Muscle layer of duodenum (tissue), 2 donors: ENCODE measurements at regions not wholly inside any gene's neighbourhood (a gene's known extent, or its start where the extent isn't known, plus 50 kb on each side); places are given as distances from the start of the nearest gene placed in this dataset.

Experiments
- H3K27ac ChIP-seq: one replicate; pipeline ENCODE4 v1.7.0; 2013; ENCODE audit warnings: mild to moderate bottlenecking, low read length
- H3K27me3 ChIP-seq: one replicate; pipeline ENCODE4 v1.7.0; 2013; ENCODE audit warnings: low read depth, mild to moderate bottlenecking, control low read depth, low read length
- H3K36me3 ChIP-seq, 2 donors: one replicate each; pipeline ENCODE4 v1.7.0; 2013; ENCODE audit warnings: low read length in 2 of 2, control low read depth in 1 of 2, mild to moderate bottlenecking in 1 of 2; ENCODE audit not compliant: insufficient read depth in 2 of 2, control insufficient read depth in 1 of 2
- H3K4me1 ChIP-seq, 2 donors: one replicate each; pipeline ENCODE4 v1.7.0; 2013; ENCODE audit warnings: low read length in 2 of 2, mild to moderate bottlenecking in 2 of 2, control low read depth in 1 of 2, moderate library complexity in 1 of 2; ENCODE audit not compliant: insufficient read depth in 2 of 2, control insufficient read depth in 1 of 2
- H3K4me3 ChIP-seq, 2 donors: one replicate each; pipeline ENCODE4 v1.7.0; 2013; ENCODE audit warnings: low read length in 2 of 2, low read depth in 1 of 2, mild to moderate bottlenecking in 1 of 2
- H3K9me3 ChIP-seq, 2 donors: one replicate each; pipeline ENCODE4 v1.7.0; 2013; ENCODE audit warnings: low read length in 2 of 2, control low read depth in 1 of 2, mild to moderate bottlenecking in 1 of 2; ENCODE audit not compliant: control insufficient read depth in 1 of 2
- donor health status: healthy.

- H3K36me3 ChIP-seq = no peaks in the 10 kb centered on the region
- no peak overlapping the region for H3K27ac ChIP-seq
- no peaks in the 10 kb centered on the region for H3K9me3 ChIP-seq
- no peaks in the 10 kb centered on the region for H3K27me3 ChIP-seq
- no peaks in the 10 kb centered on the region for H3K4me1 ChIP-seq
- no peak overlapping the region for H3K4me3 ChIP-seq
These were observed 305.3 kb upstream of the DDHD1 start for GRCh38 chr14:53458368-53458814.

GRCh38 chr14:53456931-53457330 is 303.8 kb upstream of the DDHD1 start:
- Histone ChIP-seq H3K36me3 (no peaks in the 10 kb centered on the region), H3K9me3 (no peaks in the 10 kb centered on the region), H3K4me1 (no peaks in the 10 kb centered on the region), H3K27me3 (no peaks in the 10 kb centered on the region), H3K4me3 (no peak overlapping the region), H3K27ac (no peak overlapping the region)

- no peak overlapping the region for H3K4me3 ChIP-seq
- no peak overlapping the region for H3K27ac ChIP-seq
- no peaks in the 10 kb centered on the region for H3K36me3 ChIP-seq
- H3K27me3 ChIP-seq = no peaks in the 10 kb centered on the region
- no peaks in the 10 kb centered on the region for H3K4me1 ChIP-seq
- H3K9me3 ChIP-seq = no peaks in the 10 kb centered on the region
These were observed 299.0 kb upstream of the DDHD1 start for GRCh38 chr14:53452005-53452673.

GRCh38 chr14:53450871-53451270 is 297.7 kb upstream of the DDHD1 start:
- H3K27ac ChIP-seq = no peak overlapping the region
- no peak overlapping the region for H3K4me3 ChIP-seq
- no peaks in the 10 kb centered on the region for H3K9me3 ChIP-seq
- H3K36me3 ChIP-seq = no peaks in the 10 kb centered on the region
- no peaks in the 10 kb centered on the region for H3K4me1 ChIP-seq
- no peaks in the 10 kb centered on the region for H3K27me3 ChIP-seq

- Histone ChIP-seq H3K27ac (no peak overlapping the region), H3K4me1 (no peaks in the 10 kb centered on the region), H3K27me3 (no peaks in the 10 kb centered on the region), H3K9me3 (no peaks in the 10 kb centered on the region), H3K4me3 (no peak overlapping the region), H3K36me3 (no peaks in the 10 kb centered on the region)
These were observed 295.6 kb upstream of the DDHD1 start for GRCh38 chr14:53448682-53449081.

- Histone ChIP-seq H3K4me3 (no peak overlapping the region), H3K27me3 (no peaks in the 10 kb centered on the region), H3K9me3 (no peaks in the 10 kb centered on the region), H3K27ac (no peak overlapping the region), H3K4me1 (no peaks in the 10 kb centered on the region), H3K36me3 (no peaks in the 10 kb centered on the region)
These were observed 291.7 kb upstream of the DDHD1 start for GRCh38 chr14:53444677-53445312.

- Histone ChIP-seq H3K4me1 (no peaks in the 10 kb centered on the region), H3K4me3 (no peak overlapping the region), H3K27me3 (no peaks in the 10 kb centered on the region), H3K9me3 (no peaks in the 10 kb centered on the region), H3K27ac (no peak overlapping the region), H3K36me3 (no peaks in the 10 kb centered on the region)
These were observed 288.7 kb upstream of the DDHD1 start for GRCh38 chr14:53441789-53442188.

- Histone ChIP-seq H3K4me3 (no peak overlapping the region), H3K4me1 (no peaks in the 10 kb centered on the region), H3K27me3 (no peaks in the 10 kb centered on the region), H3K36me3 (no peaks in the 10 kb centered on the region), H3K27ac (no peak overlapping the region), H3K9me3 (no peaks in the 10 kb centered on the region)
These were observed 284.7 kb upstream of the DDHD1 start for GRCh38 chr14:53437858-53438257.

GRCh38 chr14:53432378-53432802 is 279.3 kb upstream of the DDHD1 start:
- H3K27me3 ChIP-seq = no peaks in the 10 kb centered on the region
- no peaks in the 10 kb centered on the region for H3K36me3 ChIP-seq
- no peak overlapping the region for H3K27ac ChIP-seq
- H3K4me1 ChIP-seq = no peaks in the 10 kb centered on the region
- H3K9me3 ChIP-seq = no peaks in the 10 kb centered on the region
- H3K4me3 ChIP-seq = no peak overlapping the region

- H3K4me3 ChIP-seq = no peak overlapping the region
- H3K4me1 ChIP-seq = no peaks in the 10 kb centered on the region
- no peaks in the 10 kb centered on the region for H3K9me3 ChIP-seq
- H3K27ac ChIP-seq = no peak overlapping the region
- H3K36me3 ChIP-seq = no peaks in the 10 kb centered on the region
- no peaks in the 10 kb centered on the region for H3K27me3 ChIP-seq
These were observed 277.7 kb upstream of the DDHD1 start for GRCh38 chr14:53430870-53431269.

- H3K27me3 ChIP-seq = no peaks in the 10 kb centered on the region
- H3K27ac ChIP-seq = no peak overlapping the region
- H3K36me3 ChIP-seq = no peaks in the 10 kb centered on the region
These were observed 259.9 kb upstream of the DDHD1 start for GRCh38 chr14:53412819-53413675.

More at GRCh38 chr14:53412819-53413675, 259.9 kb upstream of the DDHD1 start:
- Histone ChIP-seq H3K4me1 (no peaks in the 10 kb centered on the region), H3K9me3 (no peaks in the 10 kb centered on the region), H3K4me3 (no peak overlapping the region)
